HG03565 (cell line): ENCODE measurements at regions not wholly inside any gene's neighbourhood (a gene's known extent, or its start where the extent isn't known, plus 50 kb on each side); places are given as distances from the start of the nearest gene placed in this dataset.

Experiments used
- ATAC-seq: cut with Tn5 transposase; IDR thresholded peaks from one replicate; pipeline ENCODE4 v1.9.1; 2021; ENCODE audit warnings: mild to moderate bottlenecking, moderate library complexity; ENCODE audit not compliant: unreplicated experiment

GRCh38 chr16:66315210-66315825, 51.2 kb upstream of the CDH5 start:
- peak; percentile 97 for ATAC-seq

GRCh38 chr16:66311306-66311705, 55.2 kb upstream of the CDH5 start:
- ATAC-seq: no peak

DNA sequence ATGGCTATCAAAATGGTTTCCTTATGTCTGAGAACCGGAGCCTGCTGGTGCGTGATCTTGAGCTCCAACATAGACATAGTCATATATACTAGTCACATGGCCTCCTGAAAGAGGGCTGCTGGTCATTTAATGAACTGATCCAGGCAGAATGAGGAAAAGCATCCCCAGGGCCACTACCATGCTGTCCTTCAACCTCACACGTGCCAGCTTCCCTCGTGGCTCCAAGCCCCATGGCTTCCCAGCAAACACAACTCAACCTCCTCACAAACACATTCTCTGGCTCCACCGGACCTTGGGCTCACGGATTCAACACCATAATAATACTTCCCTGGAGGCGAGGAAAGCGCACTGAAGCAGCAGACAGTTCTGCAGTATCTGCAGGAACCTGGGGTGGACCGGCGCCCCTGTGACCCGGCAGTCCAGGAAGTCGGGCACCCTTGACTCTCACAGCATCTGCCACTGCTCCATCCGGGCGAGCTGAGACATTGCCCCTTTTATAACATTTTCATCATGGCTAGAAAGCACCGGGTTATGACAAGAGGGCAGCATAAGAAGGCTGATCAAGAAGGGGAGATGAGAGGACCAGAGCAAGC, 57.2 kb upstream of the CDH5 start:
- ATAC-seq: no peak

DNA sequence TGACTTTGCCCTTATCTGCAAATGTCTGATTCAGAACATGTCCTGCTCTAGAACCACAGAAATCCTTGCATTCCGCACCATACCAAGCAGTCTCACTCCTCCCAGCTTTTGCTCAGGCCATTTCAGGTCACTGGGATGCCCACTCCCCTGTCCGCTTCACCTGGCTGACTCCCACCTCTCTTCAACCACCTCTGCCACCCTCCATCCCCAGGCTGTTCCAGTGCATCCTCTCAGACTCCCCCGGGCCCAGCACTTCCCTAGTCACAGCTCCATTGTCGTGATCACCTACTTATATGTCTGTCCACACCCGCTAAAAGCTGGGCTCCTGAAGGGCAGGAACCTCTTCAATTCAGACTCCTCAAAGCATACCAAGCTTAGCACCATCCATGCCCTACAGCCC, 58.4 kb upstream of the CDH5 start:
- no peak for ATAC-seq

- no peak for ATAC-seq
Observed at GRCh38 chr16:66306366-66307150, 59.9 kb upstream of the CDH5 start.

GRCh38 chr16:66304961-66305360, 61.5 kb upstream of the CDH5 start:
- ATAC-seq: no peak

DNA sequence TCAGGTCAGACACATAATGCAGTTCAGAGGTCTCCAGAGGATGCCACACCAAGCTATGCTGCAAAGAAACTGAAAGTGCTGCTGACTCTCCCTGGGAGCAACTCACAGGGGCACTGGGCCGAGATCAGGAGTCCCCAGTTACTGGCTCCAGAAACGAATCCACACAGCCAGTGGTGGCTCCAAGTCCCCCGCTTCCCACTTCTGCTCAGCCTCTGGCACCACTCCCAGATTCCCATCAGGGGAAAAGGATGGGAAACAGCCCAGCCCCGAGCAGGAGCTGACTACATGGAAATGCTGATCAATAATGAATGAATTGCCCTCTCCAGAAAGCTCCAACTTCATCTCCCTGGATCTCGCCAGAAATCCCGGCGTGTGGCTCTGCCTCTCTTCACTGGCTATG, 62.3 kb upstream of the CDH5 start:
- ATAC-seq: no peak

GRCh38 chr16:66300501-66300900, 66.0 kb upstream of the CDH5 start:
- no peak for ATAC-seq

DNA sequence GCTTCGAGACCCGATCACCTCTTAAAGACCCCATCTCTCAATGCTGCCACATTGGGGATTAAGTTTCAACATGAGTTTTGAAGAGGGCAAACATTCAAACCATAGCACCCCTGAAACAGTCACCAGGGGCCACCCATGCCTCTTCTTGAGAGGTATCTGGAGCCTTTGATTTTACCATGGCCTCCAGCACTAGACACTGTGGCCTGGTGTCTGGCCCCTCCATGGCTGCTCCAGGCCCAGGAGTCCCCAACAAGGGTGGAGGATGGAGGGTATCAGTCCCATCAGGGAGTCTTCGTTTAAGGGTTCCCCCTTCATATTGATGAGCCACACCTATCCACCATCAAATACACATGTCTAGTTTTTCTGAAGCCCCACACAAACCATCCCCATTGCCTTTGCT, 66.5 kb upstream of the CDH5 start:
- ATAC-seq: no peak

- ATAC-seq: no peak
Observed at GRCh38 chr16:66299349-66299748, 67.1 kb upstream of the CDH5 start.

DNA sequence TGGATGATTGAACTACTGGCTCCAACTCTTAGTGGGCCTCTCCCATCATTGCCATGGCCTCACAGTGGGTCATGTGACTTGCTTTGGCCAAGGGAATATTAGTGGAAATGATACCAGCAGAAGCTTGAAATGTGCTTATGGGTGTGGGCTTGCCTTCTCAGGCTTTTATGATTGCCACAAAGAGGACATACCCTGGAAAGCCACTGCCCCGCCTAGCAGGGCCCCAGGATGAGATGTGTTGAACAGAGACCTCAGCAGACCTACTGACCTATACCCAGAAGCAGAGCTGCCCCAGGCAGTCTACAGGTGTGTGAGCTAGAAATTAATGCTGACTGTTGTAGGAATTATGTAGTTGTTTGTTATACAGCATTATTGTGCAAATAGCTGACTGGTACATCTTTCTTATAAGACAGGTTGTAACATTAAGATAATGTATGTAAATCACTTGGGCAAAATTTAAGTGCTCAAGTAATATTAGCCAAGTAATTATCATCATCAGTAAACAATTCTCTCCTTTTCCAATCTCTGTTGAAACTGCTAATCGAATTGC, 67.8 kb upstream of the CDH5 start:
- no peak for ATAC-seq

- no peak for ATAC-seq
Observed at GRCh38 chr16:66298006-66298405, 68.5 kb upstream of the CDH5 start.

DNA sequence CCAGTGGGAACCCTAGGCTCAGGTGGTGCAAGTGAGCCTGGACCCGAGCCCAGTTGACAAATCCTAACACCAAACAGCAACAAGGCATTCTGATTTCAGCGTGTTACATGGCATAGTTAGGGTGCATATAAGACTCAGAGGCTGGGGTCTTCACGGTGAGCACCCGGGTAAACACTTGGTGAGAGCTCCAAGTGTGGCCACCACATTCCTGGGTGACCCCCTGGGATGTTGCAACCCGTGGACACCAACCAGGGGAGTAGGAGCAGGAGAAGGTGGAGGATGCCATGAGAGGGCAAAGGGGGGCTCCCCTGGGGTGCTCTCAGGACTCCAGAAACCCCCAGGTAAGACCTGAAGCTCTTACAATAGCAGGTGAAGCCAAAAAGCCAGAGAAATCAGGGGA, 69.9 kb upstream of the CDH5 start:
- no peak for ATAC-seq

DNA sequence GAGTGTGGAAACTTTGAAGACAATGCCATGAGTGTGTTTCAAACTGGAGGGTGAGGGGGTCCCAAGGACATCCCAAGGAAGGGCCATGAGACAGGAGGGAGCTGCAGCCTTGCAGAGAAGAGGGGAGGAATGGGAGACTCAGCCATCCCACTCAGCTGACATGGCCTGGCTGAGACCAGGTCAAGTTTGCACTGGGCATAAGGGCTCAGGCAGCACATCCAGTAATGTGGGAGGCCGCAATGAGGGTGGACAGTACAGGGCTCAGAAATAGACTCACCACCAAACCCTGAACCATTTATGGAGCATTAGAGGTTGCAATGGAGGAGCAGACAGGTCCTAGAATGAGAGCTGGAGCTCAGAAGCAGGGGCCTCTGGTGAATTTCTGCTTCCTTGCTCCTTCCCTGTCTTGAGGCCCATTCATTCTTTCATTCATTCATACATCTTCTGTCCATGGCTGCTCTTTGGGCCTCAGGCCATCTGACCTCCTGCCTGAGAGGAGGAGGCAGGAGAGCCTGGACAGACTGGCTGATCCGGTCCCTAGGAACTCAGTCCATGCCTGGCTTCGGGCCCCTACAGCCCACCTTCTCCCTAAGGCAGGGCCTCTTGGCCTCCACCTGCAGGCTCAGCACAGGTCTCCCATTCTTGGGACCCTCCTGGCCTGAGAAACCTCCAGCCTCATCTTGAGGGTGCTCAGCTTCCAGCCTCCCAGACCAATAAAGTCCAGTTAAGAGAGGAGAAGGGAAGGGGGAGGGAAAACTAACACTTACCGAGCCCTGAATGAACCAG, 70.5 kb upstream of the CDH5 start:
- ATAC-seq: no peak

DNA sequence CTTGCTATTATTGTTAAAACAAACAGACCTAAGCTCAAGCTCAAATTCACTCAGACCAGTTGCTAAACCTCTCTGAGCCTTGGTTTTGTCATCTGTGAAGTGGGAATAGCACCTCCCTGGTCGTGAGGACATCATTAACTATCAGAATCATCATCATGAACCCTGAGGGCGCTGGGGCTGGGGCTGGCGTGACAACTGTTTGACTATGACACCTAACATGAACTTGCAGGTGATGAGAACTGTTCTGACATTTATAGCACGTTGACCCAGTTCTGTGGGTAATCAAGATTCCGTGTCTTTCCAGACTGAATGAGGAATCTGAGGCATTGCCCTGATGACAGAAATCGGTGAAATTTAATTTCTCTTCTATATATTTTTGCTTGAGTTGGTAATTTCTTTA, 71.3 kb upstream of the CDH5 start:
- no peak for ATAC-seq

DNA sequence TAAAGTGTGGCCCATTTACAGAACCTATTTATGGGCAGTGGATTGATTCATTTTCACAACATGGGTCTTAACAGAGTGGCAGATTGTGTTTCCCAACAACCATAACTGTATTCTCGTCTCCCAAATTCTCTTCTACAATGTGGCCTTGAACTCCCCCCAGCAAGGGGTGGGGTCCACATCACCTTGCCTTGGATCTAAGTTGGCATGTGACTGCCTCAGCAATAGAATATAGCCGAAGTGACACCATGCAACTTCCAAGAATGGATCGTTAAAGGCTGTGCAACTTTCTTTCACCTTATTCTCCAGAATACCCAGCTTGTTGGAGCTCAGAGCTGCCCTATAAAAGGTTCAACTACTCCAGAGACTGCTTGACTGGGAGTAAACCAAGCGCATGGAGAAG, 72.0 kb upstream of the CDH5 start:
- ATAC-seq: no peak

DNA sequence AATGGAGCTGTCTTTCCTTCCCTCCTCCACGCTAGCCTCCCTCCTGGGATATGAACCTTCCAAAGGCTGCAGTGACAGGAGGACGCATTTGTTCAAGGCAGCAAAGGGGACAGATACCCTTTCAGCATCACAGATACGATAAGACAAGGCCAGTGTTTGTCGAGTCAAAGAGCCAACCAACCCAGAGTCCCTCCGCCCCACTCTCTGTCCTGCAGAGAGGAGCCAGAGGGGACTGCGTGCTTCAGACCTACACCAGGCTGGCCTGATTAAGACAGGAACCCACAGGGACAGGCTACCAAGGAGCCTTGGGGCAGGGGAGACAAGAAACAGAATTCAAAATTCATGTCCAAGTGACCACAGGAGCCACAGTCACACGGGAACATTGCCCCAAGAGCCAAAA, 72.6 kb upstream of the CDH5 start:
- ATAC-seq: no peak

DNA sequence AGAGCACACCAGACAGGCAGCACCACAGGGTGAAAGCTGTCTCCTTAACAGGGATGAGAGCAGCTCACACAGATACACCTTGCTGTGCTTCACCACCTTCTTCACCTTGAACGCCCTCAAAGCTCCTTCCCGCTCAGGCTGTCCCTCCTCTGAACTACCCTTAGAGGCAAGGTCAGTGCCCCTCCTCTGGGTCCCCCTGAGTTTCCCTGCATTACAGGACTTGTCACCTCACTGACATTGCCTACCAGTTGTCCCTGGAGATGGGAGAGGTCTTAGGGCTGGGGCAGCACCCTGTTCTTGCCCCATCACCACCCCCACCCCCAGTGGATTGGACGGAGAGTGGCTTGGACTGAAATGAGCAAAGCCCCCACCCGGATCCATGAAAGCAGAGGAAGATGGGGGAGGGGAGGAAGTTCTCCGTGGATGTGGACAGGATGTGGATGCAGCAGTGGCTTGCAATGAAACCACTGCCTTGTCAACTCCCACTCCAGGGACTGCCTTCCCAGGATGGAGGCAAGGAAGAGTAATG, 73.2 kb upstream of the CDH5 start:
- ATAC-seq: no peak

GRCh38 chr16:66292241-66292935, 74.1 kb upstream of the CDH5 start:
- no peak for ATAC-seq

- ATAC-seq: no peak
Observed at GRCh38 chr16:66291833-66292232, 74.7 kb upstream of the CDH5 start.
